Chondrocyte (in vitro differentiated cells): ENCODE measurements at regions not wholly inside any gene's neighbourhood (a gene's known extent, or its start where the extent isn't known, plus 50 kb on each side); places are given as distances from the start of the nearest gene placed in this dataset.

ENCODE experiments used
- DNase-seq: peaks from one replicate; pipeline ENCODE4 v3.0.0; 2021; ENCODE audit warnings: mixed read lengths, low spot score
- H3K27ac Mint-ChIP-seq: one replicate; pipeline ENCODE4 v1.8.0; 2021; ENCODE audit warnings: mild to moderate bottlenecking, moderate library complexity, mixed read lengths; ENCODE audit not compliant: unreplicated experiment
- H3K27me3 Mint-ChIP-seq: 2 replicates; pipeline ENCODE4 v1.8.0; 2021; ENCODE audit warnings: low read depth, mixed read lengths
- H3K36me3 Mint-ChIP-seq: 2 replicates; pipeline ENCODE4 v1.8.0; 2021; ENCODE audit warnings: low read depth, mixed read lengths
- H3K4me1 Mint-ChIP-seq: 2 replicates; pipeline ENCODE4 v1.8.0; 2021; ENCODE audit warnings: low read depth, mild to moderate bottlenecking, mixed read lengths
- H3K4me3 Mint-ChIP-seq: one replicate; pipeline ENCODE4 v1.8.0; 2021; ENCODE audit warnings: mild to moderate bottlenecking, moderate library complexity, mixed read lengths; ENCODE audit not compliant: unreplicated experiment
- H3K9me3 Mint-ChIP-seq: 2 replicates; pipeline ENCODE4 v1.8.0; 2021; ENCODE audit warnings: low read depth, mixed read lengths
- TF ChIP-seq, protein P1 (sequence below): fragments of 200-600 bp; sonication (generic); IDR thresholded peaks from 2 replicates; pipeline ENCODE4 v1.5.0; 2021; ENCODE audit warnings: antibody characterized with exemption, mild to moderate bottlenecking, moderate library complexity

DNA sequence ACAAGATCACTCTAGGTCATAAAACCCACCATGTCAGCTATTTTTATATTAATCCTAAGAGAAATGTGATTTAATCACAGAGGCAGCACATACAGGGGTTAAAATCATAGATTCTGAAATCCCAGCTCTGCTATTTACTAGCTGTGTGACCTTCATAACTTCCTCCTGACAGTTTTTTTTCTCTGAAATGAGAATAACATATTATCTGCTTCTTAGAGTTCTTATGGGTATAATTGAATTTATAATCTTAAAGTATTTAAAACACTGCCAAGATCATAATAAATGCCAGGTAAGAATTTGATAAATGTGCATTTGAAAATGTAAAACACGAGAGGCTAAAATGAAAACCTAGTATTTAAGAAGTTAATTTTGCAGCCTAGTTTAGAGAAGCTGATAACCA lies 722.9 kb downstream of the SLITRK6 start:
- TF ChIP-seq, protein P1, sequence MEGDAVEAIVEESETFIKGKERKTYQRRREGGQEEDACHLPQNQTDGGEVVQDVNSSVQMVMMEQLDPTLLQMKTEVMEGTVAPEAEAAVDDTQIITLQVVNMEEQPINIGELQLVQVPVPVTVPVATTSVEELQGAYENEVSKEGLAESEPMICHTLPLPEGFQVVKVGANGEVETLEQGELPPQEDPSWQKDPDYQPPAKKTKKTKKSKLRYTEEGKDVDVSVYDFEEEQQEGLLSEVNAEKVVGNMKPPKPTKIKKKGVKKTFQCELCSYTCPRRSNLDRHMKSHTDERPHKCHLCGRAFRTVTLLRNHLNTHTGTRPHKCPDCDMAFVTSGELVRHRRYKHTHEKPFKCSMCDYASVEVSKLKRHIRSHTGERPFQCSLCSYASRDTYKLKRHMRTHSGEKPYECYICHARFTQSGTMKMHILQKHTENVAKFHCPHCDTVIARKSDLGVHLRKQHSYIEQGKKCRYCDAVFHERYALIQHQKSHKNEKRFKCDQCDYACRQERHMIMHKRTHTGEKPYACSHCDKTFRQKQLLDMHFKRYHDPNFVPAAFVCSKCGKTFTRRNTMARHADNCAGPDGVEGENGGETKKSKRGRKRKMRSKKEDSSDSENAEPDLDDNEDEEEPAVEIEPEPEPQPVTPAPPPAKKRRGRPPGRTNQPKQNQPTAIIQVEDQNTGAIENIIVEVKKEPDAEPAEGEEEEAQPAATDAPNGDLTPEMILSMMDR, result no peak
- H3K4me3 Mint-ChIP-seq, result no peak overlapping the region
- H3K36me3 Mint-ChIP-seq, result no peaks in the 10 kb centered on the region
- H3K9me3 Mint-ChIP-seq, result no peaks in the 10 kb centered on the region
- no peak overlapping the region for H3K27ac Mint-ChIP-seq
- H3K27me3 Mint-ChIP-seq, result peaks cover 2% of the 10 kb centered on the region
- DNase-seq, result no peak
- peaks cover 4% of the 10 kb centered on the region for H3K4me1 Mint-ChIP-seq

DNA sequence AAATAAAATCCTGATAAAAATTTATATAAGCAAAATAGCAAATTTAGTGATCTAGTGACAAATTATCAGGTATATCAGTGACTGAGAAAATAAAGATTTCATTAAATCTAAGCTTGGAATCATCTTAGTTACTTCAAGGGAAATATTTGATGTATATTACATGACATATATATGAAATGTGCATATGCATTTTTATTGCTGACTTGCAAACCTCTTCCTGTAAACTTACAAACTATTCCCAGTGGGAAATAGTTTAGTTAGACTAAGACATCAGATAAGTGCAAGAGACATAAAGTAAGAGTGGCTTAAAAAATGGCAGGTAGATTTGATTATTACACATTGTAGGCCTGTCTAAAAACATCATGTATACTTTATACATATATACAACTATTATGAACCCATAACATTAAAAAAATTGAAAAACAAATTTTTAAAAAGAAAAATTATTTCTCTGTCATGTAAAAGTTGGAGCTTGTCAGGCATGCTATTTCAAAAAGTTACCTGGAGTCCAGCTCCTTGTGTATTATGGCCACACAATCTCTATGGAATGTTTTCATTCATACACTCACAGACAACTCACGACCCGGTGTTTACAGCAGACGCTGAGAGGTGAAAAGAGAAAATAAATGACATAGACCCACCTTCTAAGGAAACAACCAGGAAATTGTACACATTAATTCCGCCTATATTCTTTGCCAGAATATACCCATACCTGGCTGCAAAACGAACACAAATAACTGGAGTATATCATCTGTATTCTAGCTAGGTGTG lies 724.5 kb downstream of the SLITRK6 start:
- no peak for DNase-seq
- no peaks in the 10 kb centered on the region for H3K9me3 Mint-ChIP-seq
- H3K27me3 Mint-ChIP-seq, result peaks cover 2% of the 10 kb centered on the region
- no peak overlapping the region for H3K27ac Mint-ChIP-seq
- H3K4me1 Mint-ChIP-seq, result no peaks in the 10 kb centered on the region
- H3K4me3 Mint-ChIP-seq, result no peak overlapping the region
- H3K36me3 Mint-ChIP-seq, result no peaks in the 10 kb centered on the region
- TF ChIP-seq, protein P1, result no peak

DNA sequence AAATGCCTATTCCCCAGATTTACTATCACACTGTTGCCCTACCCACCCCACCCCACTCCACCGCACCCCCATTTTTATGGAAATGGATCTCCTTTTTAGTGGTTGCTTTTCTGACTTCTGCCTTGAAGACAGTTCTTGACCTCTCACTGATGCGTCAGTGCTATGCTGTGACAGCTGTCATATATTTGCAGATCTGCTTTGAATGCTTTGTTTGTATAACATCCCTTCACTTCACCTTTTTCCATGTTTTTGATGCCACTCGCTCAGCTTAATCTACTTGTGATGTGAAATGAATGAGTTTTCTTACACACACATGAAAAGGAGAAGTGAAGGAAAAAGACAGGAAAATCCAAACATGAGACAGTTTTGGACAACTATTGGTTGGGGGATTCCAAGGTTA lies 731.0 kb downstream of the SLITRK6 start:
- Mint-ChIP-seq H3K36me3 (no peaks in the 10 kb centered on the region), H3K4me1 (no peaks in the 10 kb centered on the region), H3K4me3 (no peak overlapping the region), H3K9me3 (no peaks in the 10 kb centered on the region), H3K27me3 (no peaks in the 10 kb centered on the region), H3K27ac (no peak overlapping the region)
- TF ChIP-seq, protein P1, result no peak
- no peak for DNase-seq

DNA sequence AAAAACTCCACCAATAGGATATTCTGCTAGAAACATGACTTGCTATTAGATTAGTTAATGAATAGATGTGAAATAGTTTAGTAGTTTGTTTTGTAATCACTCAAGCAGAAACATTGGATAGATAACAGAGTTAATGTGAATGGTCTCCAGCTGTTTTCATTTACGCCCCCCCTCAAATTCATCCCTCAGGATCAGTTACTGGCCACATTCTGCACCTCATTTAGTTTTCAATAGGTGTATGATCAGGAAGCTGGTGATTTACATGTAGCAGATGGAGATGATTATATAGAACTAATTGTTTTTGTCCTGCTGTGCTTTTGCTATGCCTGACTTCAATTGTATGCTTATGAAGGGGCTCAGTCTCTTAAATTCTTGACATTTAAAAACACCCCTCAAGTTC lies 759.0 kb downstream of the SLITRK6 start:
- no peak for DNase-seq
- H3K4me1 Mint-ChIP-seq, result no peaks in the 10 kb centered on the region
- H3K27ac Mint-ChIP-seq, result no peak overlapping the region
- TF ChIP-seq, protein P1, result no peak
- H3K9me3 Mint-ChIP-seq, result no peaks in the 10 kb centered on the region
- no peaks in the 10 kb centered on the region for H3K27me3 Mint-ChIP-seq
- H3K4me3 Mint-ChIP-seq, result no peak overlapping the region
- H3K36me3 Mint-ChIP-seq, result no peaks in the 10 kb centered on the region

DNA sequence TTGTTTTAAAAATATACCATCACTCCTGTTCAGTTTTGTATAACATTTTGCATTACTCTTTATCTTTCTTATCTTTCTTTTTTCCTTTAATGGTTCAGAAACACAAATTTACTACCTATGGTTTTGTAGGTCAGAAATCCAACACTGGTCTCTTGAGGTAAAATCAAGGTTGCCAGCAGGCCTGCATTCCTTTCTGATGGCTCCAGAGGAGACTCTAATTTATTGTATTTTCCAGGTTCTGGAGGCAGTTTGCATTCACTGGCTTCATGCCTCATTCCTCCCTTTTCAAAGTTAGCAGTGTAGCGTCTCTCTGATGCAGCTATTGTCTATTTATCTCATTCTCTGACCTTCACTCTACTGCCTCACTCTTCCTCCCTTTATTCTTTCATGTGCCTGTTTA lies 767.4 kb downstream of the SLITRK6 start:
- Mint-ChIP-seq H3K4me1 (peaks cover 2% of the 10 kb centered on the region), H3K36me3 (peaks cover 3% of the 10 kb centered on the region), H3K27ac (no peak overlapping the region), H3K9me3 (peaks cover 7% of the 10 kb centered on the region), H3K4me3 (no peak overlapping the region), H3K27me3 (no peaks in the 10 kb centered on the region)
- DNase-seq, result no peak
- TF ChIP-seq, protein P1, result no peak
